ENCODE measurements at regions not wholly inside any gene's neighbourhood (a gene's known extent, or its start where the extent isn't known, plus 50 kb on each side); places are given as distances from the start of the nearest gene placed in this dataset.

- no peaks in the 10 kb centered on the region for H3K36me3 ChIP-seq (ENCODE audit: low read depth)
- no peaks in the 10 kb centered on the region for H3K9me2 ChIP-seq (ENCODE audit: insufficient read depth)
- no peak for DNase-seq
- BruUV-seq (replicated peaks): no TSS peak
- no peaks in the 10 kb centered on the region for H3K9me3 ChIP-seq (ENCODE audit: insufficient read depth, low read depth)
- H3F3A ChIP-seq (ENCODE audit: insufficient read depth, low read depth): no peaks in the 10 kb centered on the region
- TF ChIP-seq EZH2 (IDR thresholded peaks at IDR 0.05; ENCODE audit: low read depth) (no peak), CTCF (conservative IDR thresholded peaks at IDR 0.05) (no peak)
- H3K79me2 ChIP-seq (ENCODE audit: low read depth): no peaks in the 10 kb centered on the region
- intact Hi-C loops (cut with micrococcal nuclease; ENCODE audit: unreplicated experiment): no loop called here
- H3K27ac ChIP-seq: no peak overlapping the region
- H3K4me1 ChIP-seq (replicated peaks; ENCODE audit: insufficient read depth): no peaks in the 10 kb centered on the region
- H3K4me2 ChIP-seq: no peak overlapping the region
- H3K4me3 ChIP-seq: no peak overlapping the region
- H2AFZ ChIP-seq: no peak overlapping the region
- ChIA-PET POLR2A (ENCODE audit: unreplicated experiment) (no interaction called here), CTCF (no interaction called here)
- H4K20me1 ChIP-seq (ENCODE audit: insufficient read depth): no peaks in the 10 kb centered on the region
- no peaks in the 10 kb centered on the region for H3K27me3 ChIP-seq (ENCODE audit: insufficient read depth, low read depth)
Measured at GRCh38 chr3:35183927-35184675, 455.2 kb upstream of the ARPP21 start.

GRCh38 chr3:35184775-35185174 is 454.6 kb upstream of the ARPP21 start:
- H3K27me3 ChIP-seq (ENCODE audit: insufficient read depth, low read depth): no peaks in the 10 kb centered on the region
- no peaks in the 10 kb centered on the region for H3K9me2 ChIP-seq (ENCODE audit: insufficient read depth)
- BruUV-seq (replicated peaks): no TSS peak
- no peak overlapping the region for H3K4me2 ChIP-seq
- H3K27ac ChIP-seq: no peak overlapping the region
- ChIA-PET POLR2A (ENCODE audit: unreplicated experiment) (no interaction called here), CTCF (no interaction called here)
- no peaks in the 10 kb centered on the region for H3K4me1 ChIP-seq (replicated peaks; ENCODE audit: insufficient read depth)
- H3K9me3 ChIP-seq (ENCODE audit: insufficient read depth, low read depth): no peaks in the 10 kb centered on the region
- no peaks in the 10 kb centered on the region for H3F3A ChIP-seq (ENCODE audit: insufficient read depth, low read depth)
- H3K79me2 ChIP-seq (ENCODE audit: low read depth): no peaks in the 10 kb centered on the region
- no peak overlapping the region for H2AFZ ChIP-seq
- TF ChIP-seq EZH2 (IDR thresholded peaks at IDR 0.05; ENCODE audit: low read depth): no peak
- no peak for TF ChIP-seq CTCF (conservative IDR thresholded peaks at IDR 0.05)
- H3K36me3 ChIP-seq (ENCODE audit: low read depth): no peaks in the 10 kb centered on the region
- no peak overlapping the region for H3K4me3 ChIP-seq
- intact Hi-C loops (cut with micrococcal nuclease; ENCODE audit: unreplicated experiment): no loop called here
- H4K20me1 ChIP-seq (ENCODE audit: insufficient read depth): no peaks in the 10 kb centered on the region
- DNase-seq: no peak

- TF ChIP-seq EZH2 (IDR thresholded peaks at IDR 0.05; ENCODE audit: low read depth) (no peak), CTCF (conservative IDR thresholded peaks at IDR 0.05) (no peak)
- H3K4me1 ChIP-seq (replicated peaks; ENCODE audit: insufficient read depth): no peaks in the 10 kb centered on the region
- no peaks in the 10 kb centered on the region for H3K9me2 ChIP-seq (ENCODE audit: insufficient read depth)
- intact Hi-C loops (cut with micrococcal nuclease; ENCODE audit: unreplicated experiment): no loop called here
- no peaks in the 10 kb centered on the region for H3K36me3 ChIP-seq (ENCODE audit: low read depth)
- H3K9me3 ChIP-seq (ENCODE audit: insufficient read depth, low read depth): no peaks in the 10 kb centered on the region
- no peak overlapping the region for H3K4me3 ChIP-seq
- H2AFZ ChIP-seq: no peak overlapping the region
- no peaks in the 10 kb centered on the region for H4K20me1 ChIP-seq (ENCODE audit: insufficient read depth)
- H3K27ac ChIP-seq: no peak overlapping the region
- no peaks in the 10 kb centered on the region for H3F3A ChIP-seq (ENCODE audit: insufficient read depth, low read depth)
- DNase-seq: no peak
- POLR2A ChIA-PET (ENCODE audit: unreplicated experiment): no interaction called here
- H3K27me3 ChIP-seq (ENCODE audit: insufficient read depth, low read depth): no peaks in the 10 kb centered on the region
- CTCF ChIA-PET: no interaction called here
- no peaks in the 10 kb centered on the region for H3K79me2 ChIP-seq (ENCODE audit: low read depth)
- BruUV-seq (replicated peaks): no TSS peak
- no peak overlapping the region for H3K4me2 ChIP-seq
Measured at GRCh38 chr3:35187908-35188307, 451.4 kb upstream of the ARPP21 start.
